ENCODE measurements at regions not wholly inside any gene's neighbourhood (a gene's known extent, or its start where the extent isn't known, plus 50 kb on each side); places are given as distances from the start of the nearest gene placed in this dataset.

- intact Hi-C loops (cut with micrococcal nuclease; ENCODE audit: unreplicated experiment) (no loop called here), in situ Hi-C loops (cut with MboI) (no loop called here)
- H3K9me3 ChIP-seq (replicated peaks; ENCODE audit: control insufficient read depth, insufficient read depth, low read length) = no peaks in the 10 kb centered on the region
- FAIRE-seq (no peak), DNase-seq (ENCODE audit: low read depth, low spot score) (no peak), ATAC-seq (no peak)
- CTCF ChIA-PET = interaction anchor here (0.8 kb wide), 1 partner anchor 301 kb away, joined by 3 read pairs; no protein-coding TSS in a partner anchor
- WGBS (ENCODE audit: insufficient coverage, insufficient replicate concordance, low lambda C conversion rate, missing lambda C conversion rate) = 0% methylated on average over 1 of the region's 1 CpG
- POLR2A ChIA-PET = no interaction called here
- H2AFZ ChIP-seq (ENCODE audit: control insufficient read depth, low read depth, low read length) = no peak overlapping the region
- no peak overlapping the region for H3K27ac ChIP-seq (ENCODE audit: control insufficient read depth, insufficient read depth)
- RAD21 ChIA-PET (ENCODE audit: unreplicated experiment) = no interaction called here
- SMC1A ChIA-PET (ENCODE audit: uncharacterized antibody, unreplicated experiment) = no interaction called here
- no peak overlapping the region for H3K9ac ChIP-seq (ENCODE audit: control insufficient read depth, insufficient read depth, low read length)
- H4K20me1 ChIP-seq (ENCODE audit: control insufficient read depth, insufficient read depth) = no peaks in the 10 kb centered on the region
- H3K79me2 ChIP-seq (ENCODE audit: control insufficient read depth, insufficient read depth, low read length) = no peaks in the 10 kb centered on the region
- H3K27me3 ChIP-seq (replicated peaks in 1 of 2; ENCODE audit: control insufficient read depth in 2 of 2, insufficient read depth in 2 of 2, low read length in 1 of 2) = no peaks in the 10 kb centered on the region
- no TSS peak for BruUV-seq (replicated peaks)
- no peak overlapping the region for H3K4me3 ChIP-seq
- no peak overlapping the region for H3K4me2 ChIP-seq (ENCODE audit: control insufficient read depth, insufficient read depth)
- no peaks in the 10 kb centered on the region for H3K4me1 ChIP-seq (ENCODE audit: control insufficient read depth, insufficient read depth, low read length)
- no peaks in the 10 kb centered on the region for H3K36me3 ChIP-seq (ENCODE audit: control insufficient read depth in 2 of 2, insufficient read depth in 2 of 2, low read length in 1 of 2)
- TF ChIP-seq RFX5 (IDR thresholded peaks at IDR 0.05; ENCODE audit: low read depth, low read length) = no peak
- no peak for TF ChIP-seq MAX (IDR thresholded peaks at IDR 0.05; ENCODE audit: low read depth, low read length)
- no peak for TF ChIP-seq ZBED1 (IDR thresholded peaks at IDR 0.05; ENCODE audit: borderline replicate concordance)
- no peak for TF ChIP-seq ZNF384 (IDR thresholded peaks at IDR 0.05; ENCODE audit: borderline replicate concordance, low read depth, low read length)
- TF ChIP-seq MYB (IDR thresholded peaks at IDR 0.05; ENCODE audit: borderline replicate concordance, low read depth, low read length) = no peak
- TF ChIP-seq IKZF1 (conservative IDR thresholded peaks at IDR 0.05) = no peak
- TF ChIP-seq PRDM15 (CRISPR knock-in tag; IDR thresholded peaks at IDR 0.05) = no peak
- no peak for TF ChIP-seq HDGF (IDR thresholded peaks at IDR 0.05)
- TF ChIP-seq BCL11A (IDR thresholded peaks at IDR 0.05; ENCODE audit: low read depth, low read length) = no peak
- no peak for TF ChIP-seq DPF2 (IDR thresholded peaks at IDR 0.05)
- no peak for TF ChIP-seq E2F4 (IDR thresholded peaks at IDR 0.05; ENCODE audit: low read depth, low read length)
These were observed 171.2 kb upstream of the PIK3C3 start for GRCh38 chr18:41783879-41784278.

All from GM12878 (cell line).